ENCODE measurements at regions not wholly inside any gene's neighbourhood (a gene's known extent, or its start where the extent isn't known, plus 50 kb on each side); places are given as distances from the start of the nearest gene placed in this dataset.

DNA sequence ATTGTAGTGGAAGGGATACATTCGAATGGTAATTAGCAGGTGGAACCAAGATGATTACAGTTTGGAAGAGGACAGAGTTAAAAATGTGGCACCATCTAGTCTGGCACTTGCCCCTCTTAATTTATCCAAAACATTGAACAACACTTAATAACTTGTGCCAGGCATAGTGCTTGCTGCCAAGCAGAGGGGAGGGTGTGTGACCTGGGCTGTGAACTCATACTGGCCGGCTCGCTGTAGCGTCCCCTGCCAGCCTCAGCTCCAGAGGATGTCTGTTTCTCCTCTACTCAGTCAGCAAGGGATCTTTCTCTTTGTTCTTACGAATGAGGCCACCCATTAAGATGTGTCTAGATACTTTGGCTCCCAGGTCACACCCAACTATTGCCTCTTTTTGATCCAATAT lies 179.4 kb upstream of the INHBA start:
- no peak overlapping the region for H3K9ac ChIP-seq (ENCODE audit: low read length)
- no peak overlapping the region for H3K27ac ChIP-seq (ENCODE audit: low read length)
- H4K20me1 ChIP-seq (ENCODE audit: insufficient read depth, low read depth, low read length): peaks cover 5% of the 10 kb centered on the region; the same call in 1 of the 2 replicates
- H3K9me3 ChIP-seq (ENCODE audit: low read length): no peaks in the 10 kb centered on the region
- no peak for DNase-seq
- H3K36me3 ChIP-seq (ENCODE audit: insufficient read depth, low read length): no peaks in the 10 kb centered on the region
- H3K27me3 ChIP-seq (ENCODE audit: low read length): no peaks in the 10 kb centered on the region
- peaks cover 32% of the 10 kb centered on the region for H3K4me1 ChIP-seq (ENCODE audit: low read length)
- H3K4me2 ChIP-seq (ENCODE audit: low read depth, low read length, poor library complexity, severe bottlenecking): peak overlapping the region; percentile 48
- H2AFZ ChIP-seq (ENCODE audit: low read length): no peak overlapping the region
- H3K79me2 ChIP-seq (ENCODE audit: low read length): no peaks in the 10 kb centered on the region
- 0 out of 2 replicates have a peak overlapping the region, but pooled peaks have one; percentile 29 for H3K4me3 ChIP-seq (ENCODE audit: low read length)
- H3K9me2 ChIP-seq (replicated peaks; ENCODE audit: insufficient read depth, low read length): no peaks in the 10 kb centered on the region

DNA sequence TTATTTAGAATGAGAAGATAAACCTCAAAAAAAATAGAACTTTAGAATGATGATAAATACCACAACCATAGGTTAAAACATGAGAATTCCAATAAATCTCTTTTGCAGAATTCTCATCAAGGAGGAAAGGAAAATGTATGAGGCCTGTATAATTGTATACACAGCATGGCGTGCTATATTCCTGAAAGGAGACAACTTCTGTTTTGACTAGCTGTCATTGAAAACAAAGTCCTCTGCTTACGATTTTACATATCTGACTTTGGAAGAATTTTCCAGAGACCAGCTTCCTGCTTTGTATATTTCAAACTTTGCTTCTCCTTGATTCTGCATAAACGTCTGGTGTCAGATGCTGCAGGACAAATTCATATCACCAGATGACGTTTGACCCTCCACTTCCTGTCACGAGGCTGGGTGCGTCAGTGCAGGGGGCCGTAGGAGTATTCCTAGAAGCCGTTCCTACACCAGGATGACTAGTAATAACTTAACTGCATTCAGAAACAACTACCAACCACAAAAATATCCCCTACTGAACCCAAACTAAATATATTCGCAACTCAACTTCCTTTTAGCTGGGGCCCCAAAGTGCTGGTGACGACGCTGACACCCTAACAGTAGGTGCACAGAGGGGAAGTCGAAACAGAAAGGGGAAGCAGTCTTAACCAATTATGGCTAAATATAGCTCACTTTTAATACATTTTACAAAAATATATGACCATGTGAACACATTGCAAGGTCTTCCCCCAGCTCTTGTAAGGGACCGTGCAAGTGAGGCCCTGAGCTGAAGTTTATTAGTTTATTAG lies 178.6 kb upstream of the INHBA start:
- no peaks in the 10 kb centered on the region for H3K27me3 ChIP-seq (ENCODE audit: low read length)
- H3K9me3 ChIP-seq (ENCODE audit: low read length): no peaks in the 10 kb centered on the region
- DNase-seq: peak; percentile 98
- no peaks in the 10 kb centered on the region for H3K9me2 ChIP-seq (replicated peaks; ENCODE audit: insufficient read depth, low read length)
- peak overlapping the region; percentile 48 for H3K4me2 ChIP-seq (ENCODE audit: low read depth, low read length, poor library complexity, severe bottlenecking)
- no peak overlapping the region for H2AFZ ChIP-seq (ENCODE audit: low read length)
- H3K36me3 ChIP-seq (ENCODE audit: insufficient read depth, low read length): no peaks in the 10 kb centered on the region
- peaks cover 25% of the 10 kb centered on the region for H3K4me1 ChIP-seq (ENCODE audit: low read length)
- peaks cover 5% of the 10 kb centered on the region; the same call in 1 of the 2 replicates for H4K20me1 ChIP-seq (ENCODE audit: insufficient read depth, low read depth, low read length)
- H3K79me2 ChIP-seq (ENCODE audit: low read length): no peaks in the 10 kb centered on the region
- peak overlapping the region; percentile 29; the same call in 1 of the 2 replicates for H3K4me3 ChIP-seq (ENCODE audit: low read length)
- no peak overlapping the region for H3K27ac ChIP-seq (ENCODE audit: low read length)
- no peak overlapping the region for H3K9ac ChIP-seq (ENCODE audit: low read length)

DNA sequence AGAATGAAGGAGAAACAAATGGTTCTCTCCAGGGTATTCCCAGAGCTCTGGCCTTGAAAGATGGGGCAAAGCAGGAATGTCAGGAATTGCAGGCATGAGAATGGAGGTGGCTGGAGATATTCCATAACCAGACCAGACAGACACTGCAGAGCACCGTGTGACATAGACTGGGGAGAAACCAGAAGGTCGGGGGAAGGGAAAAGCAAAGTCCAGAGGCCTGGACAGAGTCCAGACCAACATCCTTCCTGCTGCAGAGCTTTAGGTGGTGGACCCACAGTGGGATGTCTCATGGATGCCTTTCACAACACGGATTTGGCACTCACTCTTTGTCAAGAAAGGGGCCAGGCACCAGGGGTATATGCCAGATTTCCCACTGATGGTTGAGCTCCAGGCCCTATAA lies 177.2 kb upstream of the INHBA start:
- Histone ChIP-seq H3K27me3 (ENCODE audit: low read length) (no peaks in the 10 kb centered on the region), H3K4me3 (ENCODE audit: low read length) (no peak overlapping the region), H3K79me2 (ENCODE audit: low read length) (no peaks in the 10 kb centered on the region), H3K27ac (ENCODE audit: low read length) (no peak overlapping the region), H4K20me1 (ENCODE audit: insufficient read depth, low read depth, low read length) (no peaks in the 10 kb centered on the region), H2AFZ (ENCODE audit: low read length) (no peak overlapping the region), H3K9me2 (replicated peaks; ENCODE audit: insufficient read depth, low read length) (no peaks in the 10 kb centered on the region), H3K9me3 (ENCODE audit: low read length) (no peaks in the 10 kb centered on the region), H3K4me2 (ENCODE audit: low read depth, low read length, poor library complexity, severe bottlenecking) (no peak overlapping the region), H3K9ac (ENCODE audit: low read length) (no peak overlapping the region), H3K36me3 (ENCODE audit: insufficient read depth, low read length) (no peaks in the 10 kb centered on the region), H3K4me1 (ENCODE audit: low read length) (peaks cover 24% of the 10 kb centered on the region)
- DNase-seq: no peak

DNA sequence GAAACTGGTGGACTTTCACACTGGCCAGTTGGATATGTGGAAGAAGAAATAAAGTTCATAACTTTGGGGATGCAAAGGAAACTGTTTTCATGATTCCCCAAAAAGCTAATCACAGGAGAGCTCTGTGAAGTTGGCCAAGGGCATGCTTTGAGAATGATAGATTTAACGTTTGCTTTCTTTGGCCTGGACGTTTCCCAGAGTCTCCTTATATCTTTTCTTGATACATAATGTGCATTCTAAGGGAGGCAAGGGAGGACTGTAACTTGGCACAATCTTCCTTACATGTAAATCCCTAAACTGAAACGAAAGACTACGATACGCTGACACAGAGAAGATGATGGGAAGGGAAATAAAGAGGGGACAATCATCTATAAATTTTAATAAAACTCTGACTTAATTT lies 176.5 kb upstream of the INHBA start:
- H3K27me3 ChIP-seq (ENCODE audit: low read length): no peaks in the 10 kb centered on the region
- no peaks in the 10 kb centered on the region for H3K9me2 ChIP-seq (replicated peaks; ENCODE audit: insufficient read depth, low read length)
- no peak overlapping the region for H3K9ac ChIP-seq (ENCODE audit: low read length)
- no peaks in the 10 kb centered on the region for H4K20me1 ChIP-seq (ENCODE audit: insufficient read depth, low read depth, low read length)
- no peaks in the 10 kb centered on the region for H3K79me2 ChIP-seq (ENCODE audit: low read length)
- H2AFZ ChIP-seq (ENCODE audit: low read length): no peak overlapping the region
- H3K4me3 ChIP-seq (ENCODE audit: low read length): no peak overlapping the region
- no peaks in the 10 kb centered on the region for H3K36me3 ChIP-seq (ENCODE audit: insufficient read depth, low read length)
- H3K9me3 ChIP-seq (ENCODE audit: low read length): no peaks in the 10 kb centered on the region
- H3K4me1 ChIP-seq (ENCODE audit: low read length): peaks cover 24% of the 10 kb centered on the region
- DNase-seq: no peak
- H3K4me2 ChIP-seq (ENCODE audit: low read depth, low read length, poor library complexity, severe bottlenecking): no peak overlapping the region
- H3K27ac ChIP-seq (ENCODE audit: low read length): no peak overlapping the region

DNA sequence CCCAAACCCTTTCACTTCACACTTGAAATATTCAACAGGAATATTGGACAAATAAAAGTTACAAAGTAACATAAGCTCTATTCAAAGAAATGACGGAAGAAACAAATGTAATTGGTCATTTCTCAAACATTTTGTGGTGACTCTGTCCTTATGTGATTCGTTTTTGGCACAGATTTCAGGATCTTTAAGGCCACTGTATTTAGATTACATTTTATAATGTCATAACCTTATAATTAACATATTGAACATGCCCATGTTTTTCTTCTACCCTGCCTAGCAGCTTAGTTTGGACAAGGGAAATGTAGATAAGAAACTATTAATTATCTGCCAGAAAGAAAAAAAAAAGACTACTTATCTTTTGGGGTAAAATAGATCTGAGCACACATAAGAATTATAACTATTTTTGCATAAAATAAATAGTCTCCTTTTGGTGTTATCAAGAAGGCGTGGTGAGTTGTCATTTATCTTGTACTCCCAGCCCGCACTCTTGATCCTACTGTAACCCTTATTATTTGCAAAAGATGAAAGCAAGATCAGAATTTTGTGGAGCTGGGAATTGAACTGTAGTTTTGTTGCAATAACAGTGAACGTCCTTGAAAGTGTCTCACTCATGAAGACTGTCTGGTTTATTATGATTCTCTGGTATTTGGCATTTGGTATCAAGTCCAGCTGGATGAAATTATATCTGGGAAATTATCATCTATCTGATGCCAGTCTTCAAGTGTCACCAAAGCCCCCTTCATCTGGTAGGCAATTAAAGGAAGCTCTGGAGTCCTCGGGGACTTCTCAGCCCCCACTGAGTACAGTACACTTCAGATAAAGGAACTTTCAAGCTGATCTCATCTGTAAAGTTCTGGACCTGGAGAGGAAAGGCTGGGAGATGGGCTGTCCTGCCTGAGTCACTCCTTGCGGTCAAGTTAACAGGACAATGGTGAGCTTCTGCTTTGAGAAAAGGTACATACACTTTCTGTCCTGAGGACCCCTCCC lies 175.7 kb upstream of the INHBA start:
- Histone ChIP-seq H3K36me3 (ENCODE audit: insufficient read depth, low read length) (no peaks in the 10 kb centered on the region), H3K79me2 (ENCODE audit: low read length) (no peaks in the 10 kb centered on the region), H3K4me2 (ENCODE audit: low read depth, low read length, poor library complexity, severe bottlenecking) (no peak overlapping the region), H3K27me3 (ENCODE audit: low read length) (no peaks in the 10 kb centered on the region), H3K9ac (ENCODE audit: low read length) (no peak overlapping the region), H3K4me3 (ENCODE audit: low read length) (no peak overlapping the region), H3K27ac (ENCODE audit: low read length) (no peak overlapping the region), H3K9me2 (replicated peaks; ENCODE audit: insufficient read depth, low read length) (no peaks in the 10 kb centered on the region), H2AFZ (ENCODE audit: low read length) (no peak overlapping the region), H4K20me1 (ENCODE audit: insufficient read depth, low read depth, low read length) (no peaks in the 10 kb centered on the region), H3K9me3 (ENCODE audit: low read length) (no peaks in the 10 kb centered on the region), H3K4me1 (ENCODE audit: low read length) (peaks cover 24% of the 10 kb centered on the region)
- no peak for DNase-seq

DNA sequence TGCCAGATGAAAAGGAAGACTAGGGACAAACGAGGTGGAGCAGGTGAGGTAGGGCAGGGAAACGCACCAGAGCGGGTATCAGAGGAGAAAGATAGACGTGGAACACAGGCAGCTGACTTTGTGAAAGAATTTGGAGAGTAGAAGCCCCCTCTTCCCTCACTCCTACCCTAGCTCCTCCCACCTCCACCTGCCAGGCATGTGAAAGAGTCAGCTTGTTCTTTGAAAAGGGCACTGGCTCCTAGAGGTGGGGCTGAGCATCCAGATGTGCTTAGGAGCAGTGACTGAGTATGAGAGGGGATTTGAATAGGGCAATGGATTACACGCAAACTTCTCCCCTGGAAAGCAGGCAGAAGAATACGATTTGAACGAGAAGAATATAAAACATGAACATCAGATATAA lies 174.2 kb upstream of the INHBA start:
- no peak for DNase-seq
- H3K9me3 ChIP-seq (ENCODE audit: low read length): no peaks in the 10 kb centered on the region
- no peak overlapping the region for H3K4me2 ChIP-seq (ENCODE audit: low read depth, low read length, poor library complexity, severe bottlenecking)
- no peaks in the 10 kb centered on the region for H4K20me1 ChIP-seq (ENCODE audit: insufficient read depth, low read depth, low read length)
- no peak overlapping the region for H3K27ac ChIP-seq (ENCODE audit: low read length)
- no peak overlapping the region for H2AFZ ChIP-seq (ENCODE audit: low read length)
- no peaks in the 10 kb centered on the region for H3K9me2 ChIP-seq (replicated peaks; ENCODE audit: insufficient read depth, low read length)
- H3K4me1 ChIP-seq (ENCODE audit: low read length): peaks cover 13% of the 10 kb centered on the region
- H3K36me3 ChIP-seq (ENCODE audit: insufficient read depth, low read length): no peaks in the 10 kb centered on the region
- no peak overlapping the region for H3K9ac ChIP-seq (ENCODE audit: low read length)
- H3K4me3 ChIP-seq (ENCODE audit: low read length): no peak overlapping the region
- no peaks in the 10 kb centered on the region for H3K27me3 ChIP-seq (ENCODE audit: low read length)
- no peaks in the 10 kb centered on the region for H3K79me2 ChIP-seq (ENCODE audit: low read length)

DNA sequence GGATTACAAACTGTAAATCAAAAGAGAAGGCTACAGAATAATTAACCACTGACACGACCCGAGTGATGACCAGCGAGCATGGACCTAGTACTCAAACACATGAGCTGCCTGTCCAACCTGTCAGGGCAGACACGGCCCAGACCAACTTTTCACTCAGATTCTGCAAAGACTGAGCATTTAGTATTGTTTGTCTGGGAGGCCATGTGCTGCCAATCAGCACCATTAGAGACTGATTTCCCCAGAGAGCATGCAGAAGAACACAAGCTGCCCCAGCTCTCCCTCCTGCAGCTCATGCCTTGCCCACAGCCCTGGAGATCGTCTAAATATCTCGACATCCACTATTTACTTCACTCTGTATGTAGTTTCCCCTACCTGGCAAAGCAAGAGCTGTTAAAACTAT lies 172.6 kb upstream of the INHBA start:
- no peak overlapping the region for H3K4me2 ChIP-seq (ENCODE audit: low read depth, low read length, poor library complexity, severe bottlenecking)
- no peaks in the 10 kb centered on the region for H3K9me3 ChIP-seq (ENCODE audit: low read length)
- no peaks in the 10 kb centered on the region for H4K20me1 ChIP-seq (ENCODE audit: insufficient read depth, low read depth, low read length)
- H3K27me3 ChIP-seq (ENCODE audit: low read length): no peaks in the 10 kb centered on the region
- H3K27ac ChIP-seq (ENCODE audit: low read length): no peak overlapping the region
- no peaks in the 10 kb centered on the region for H3K36me3 ChIP-seq (ENCODE audit: insufficient read depth, low read length)
- no peak overlapping the region for H3K9ac ChIP-seq (ENCODE audit: low read length)
- H3K79me2 ChIP-seq (ENCODE audit: low read length): no peaks in the 10 kb centered on the region
- no peak overlapping the region for H3K4me3 ChIP-seq (ENCODE audit: low read length)
- H3K9me2 ChIP-seq (replicated peaks; ENCODE audit: insufficient read depth, low read length): no peaks in the 10 kb centered on the region
- H2AFZ ChIP-seq (ENCODE audit: low read length): no peak overlapping the region
- no peak for DNase-seq
- no peaks in the 10 kb centered on the region for H3K4me1 ChIP-seq (ENCODE audit: low read length)

DNA sequence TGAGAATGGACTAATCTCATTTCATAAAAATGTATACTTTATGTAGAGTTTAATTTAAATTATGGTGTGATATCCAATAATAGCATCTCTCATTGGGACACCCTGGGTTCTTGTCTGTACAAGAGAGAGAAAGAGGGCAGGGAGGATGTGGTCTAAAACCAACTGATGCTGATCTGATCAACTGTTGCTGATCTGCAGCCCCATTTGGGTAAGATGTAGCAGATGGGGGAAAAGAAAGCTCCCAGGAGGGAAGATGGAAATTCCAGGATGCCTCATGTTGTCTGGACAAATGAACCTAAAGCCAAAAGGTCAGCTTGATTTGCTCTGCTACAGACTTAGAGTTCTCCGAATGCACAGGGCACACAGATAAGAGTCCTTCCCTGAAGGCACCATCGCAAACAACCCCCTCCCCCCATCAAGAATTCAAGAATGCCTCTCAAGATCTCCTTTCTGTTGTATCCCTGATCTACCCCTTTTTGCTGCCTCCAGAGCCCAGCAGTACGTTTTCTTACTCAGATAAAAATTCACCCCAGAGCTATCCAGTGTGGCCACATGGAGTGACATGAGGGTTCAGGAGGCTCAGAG lies 171.4 kb upstream of the INHBA start:
- Histone ChIP-seq H3K79me2 (ENCODE audit: low read length) (no peaks in the 10 kb centered on the region), H3K9me3 (ENCODE audit: low read length) (no peaks in the 10 kb centered on the region), H2AFZ (ENCODE audit: low read length) (no peak overlapping the region), H3K27ac (ENCODE audit: low read length) (no peak overlapping the region), H3K4me3 (ENCODE audit: low read length) (no peak overlapping the region), H3K9ac (ENCODE audit: low read length) (no peak overlapping the region), H3K27me3 (ENCODE audit: low read length) (no peaks in the 10 kb centered on the region), H4K20me1 (ENCODE audit: insufficient read depth, low read depth, low read length) (no peaks in the 10 kb centered on the region), H3K36me3 (ENCODE audit: insufficient read depth, low read length) (no peaks in the 10 kb centered on the region), H3K9me2 (replicated peaks; ENCODE audit: insufficient read depth, low read length) (no peaks in the 10 kb centered on the region), H3K4me2 (ENCODE audit: low read depth, low read length, poor library complexity, severe bottlenecking) (no peak overlapping the region), H3K4me1 (ENCODE audit: low read length) (no peaks in the 10 kb centered on the region)
- DNase-seq: no peak
